Ishikawa (cell line): ENCODE measurements at regions not wholly inside any gene's neighbourhood (a gene's known extent, or its start where the extent isn't known, plus 50 kb on each side); places are given as distances from the start of the nearest gene placed in this dataset.

Experiments used
- CEBPB ChIP-seq: IDR thresholded peaks from 2 replicates; pipeline ENCODE4 v1.6.1; 2012
- CREB1 ChIP-seq: IDR thresholded peaks from 2 replicates; pipeline ENCODE4 v1.6.1; 2012; ENCODE audit warnings: low read depth
- EP300 ChIP-seq: IDR thresholded peaks from 2 replicates; pipeline ENCODE4 v1.6.1; 2012; ENCODE audit warnings: borderline replicate concordance
- TAF1 ChIP-seq: IDR thresholded peaks from 2 replicates; pipeline ENCODE4 v1.6.1; 2012; ENCODE audit warnings: low read depth, mild to moderate bottlenecking

DNA sequence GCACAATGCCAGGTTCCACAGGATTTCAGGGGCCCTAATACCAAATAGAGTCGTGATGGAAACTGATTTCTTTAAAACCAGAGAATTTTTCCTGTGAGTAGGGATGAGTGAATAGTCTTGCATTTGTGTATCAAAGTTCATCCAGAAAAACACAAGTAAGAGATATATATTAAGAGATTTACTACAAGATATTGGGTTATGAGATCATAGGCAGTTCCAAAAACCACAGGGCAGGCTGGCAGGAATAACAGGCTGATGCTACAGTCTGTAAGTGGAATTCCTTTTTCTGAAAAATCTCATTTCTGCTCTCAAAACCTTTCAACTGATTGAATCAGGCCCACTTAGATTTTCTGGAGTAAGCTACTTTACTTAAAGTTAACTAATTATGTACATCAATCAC is 1756.2 kb upstream of the SEL1L start:
- no peak for TF ChIP-seq TAF1
- no peak for TF ChIP-seq EP300
- TF ChIP-seq CREB1, result no peak
- TF ChIP-seq CEBPB, result no peak
